Skeletal muscle tissue (tissue), 3 donors: ENCODE measurements at regions not wholly inside any gene's neighbourhood (a gene's known extent, or its start where the extent isn't known, plus 50 kb on each side); places are given as distances from the start of the nearest gene placed in this dataset.
"Not testable (repeated sequence)": the region's sequence is repeated elsewhere in the genome, so short reads cannot be mapped to it uniquely, and the experiment has no call there.

Experiments
- H3K27ac ChIP-seq: one replicate; pipeline ENCODE4 v1.7.0; 2013; ENCODE audit warnings: mild to moderate bottlenecking, low read depth, low read length, inconsistent platforms
- H3K27me3 ChIP-seq, 3 donors: one replicate each; pipeline ENCODE4 v1.7.0; 2013; ENCODE audit warnings: low read length in 3 of 3; ENCODE audit not compliant: control insufficient read depth in 3 of 3, insufficient read depth in 3 of 3
- H3K36me3 ChIP-seq, 3 donors: one replicate each; pipeline ENCODE4 v1.7.0; 2013; ENCODE audit warnings: low read length in 3 of 3; ENCODE audit not compliant: control insufficient read depth in 3 of 3, insufficient read depth in 3 of 3
- H3K4me1 ChIP-seq, 3 donors: one replicate each; pipeline ENCODE4 v1.7.0; 2013; ENCODE audit warnings: low read length in 3 of 3, mild to moderate bottlenecking in 3 of 3; ENCODE audit not compliant: control insufficient read depth in 3 of 3, insufficient read depth in 3 of 3
- H3K4me3 ChIP-seq, 3 donors: one replicate each; pipeline ENCODE4 v1.7.0; 2013; ENCODE audit warnings: low read length in 3 of 3
- H3K9ac ChIP-seq, 3 donors: one replicate each; pipeline ENCODE4 v1.7.0; 2013; ENCODE audit warnings: low read length in 3 of 3, mild to moderate bottlenecking in 3 of 3, moderate library complexity in 2 of 3, low read depth in 1 of 3
- H3K9me3 ChIP-seq, 3 donors: one replicate each; pipeline ENCODE4 v1.7.0; 2013; ENCODE audit warnings: low read length in 3 of 3; ENCODE audit not compliant: control insufficient read depth in 3 of 3
- donor health status: Osteomylitis.

GRCh38 chr6:85089255-85089654 lies 324.9 kb upstream of the TBX18 start:
- H3K27me3 ChIP-seq: no peaks in the 10 kb centered on the region
- no peak overlapping the region for H3K4me3 ChIP-seq
- H3K9me3 ChIP-seq: no peaks in the 10 kb centered on the region
- no peaks in the 10 kb centered on the region for H3K4me1 ChIP-seq
- no peaks in the 10 kb centered on the region for H3K36me3 ChIP-seq
- H3K27ac ChIP-seq: no peak overlapping the region
- no peak overlapping the region for H3K9ac ChIP-seq

- no peaks in the 10 kb centered on the region for H3K4me1 ChIP-seq
- H3K36me3 ChIP-seq: no peaks in the 10 kb centered on the region
- no peak overlapping the region for H3K27ac ChIP-seq
- no peaks in the 10 kb centered on the region for H3K9me3 ChIP-seq
- H3K27me3 ChIP-seq: no peaks in the 10 kb centered on the region
- no peak overlapping the region for H3K9ac ChIP-seq
- H3K4me3 ChIP-seq: no peak overlapping the region
Observed at GRCh38 chr6:85085875-85086274, 321.5 kb upstream of the TBX18 start.

DNA sequence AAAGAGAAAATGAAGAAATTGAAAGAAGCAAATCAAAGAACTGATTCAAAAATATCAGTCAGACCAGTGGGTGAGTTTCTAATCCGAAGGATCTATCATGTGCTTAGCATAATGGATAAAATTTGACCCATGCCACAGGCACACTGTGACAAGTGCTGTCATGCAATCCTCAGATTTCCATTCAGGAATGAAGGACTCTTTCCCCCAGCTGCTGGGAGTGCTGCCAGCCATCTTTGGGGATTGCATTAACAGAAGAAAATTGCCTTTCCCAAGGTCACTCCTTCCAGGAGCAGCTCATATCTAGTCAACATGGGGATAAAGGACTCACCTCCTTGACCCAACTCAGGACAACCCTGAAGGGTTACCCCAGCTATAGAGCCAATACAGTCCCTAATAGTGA lies 316.7 kb upstream of the TBX18 start:
- H3K9me3 ChIP-seq: no peaks in the 10 kb centered on the region
- H3K27me3 ChIP-seq: no peaks in the 10 kb centered on the region
- no peak overlapping the region for H3K27ac ChIP-seq
- no peak overlapping the region for H3K4me3 ChIP-seq
- H3K9ac ChIP-seq: no peak overlapping the region
- no peaks in the 10 kb centered on the region for H3K4me1 ChIP-seq
- no peaks in the 10 kb centered on the region for H3K36me3 ChIP-seq

- no peak overlapping the region for H3K27ac ChIP-seq
- H3K4me1 ChIP-seq: no peaks in the 10 kb centered on the region
- no peak overlapping the region for H3K9ac ChIP-seq
- no peak overlapping the region for H3K4me3 ChIP-seq
- H3K27me3 ChIP-seq: no peaks in the 10 kb centered on the region
- no peaks in the 10 kb centered on the region for H3K36me3 ChIP-seq
- H3K9me3 ChIP-seq: no peaks in the 10 kb centered on the region
Observed at GRCh38 chr6:85079761-85080160, 315.4 kb upstream of the TBX18 start.

- Histone ChIP-seq H3K9ac (no peak overlapping the region), H3K4me3 (no peak overlapping the region), H3K27ac (no peak overlapping the region), H3K4me1 (no peaks in the 10 kb centered on the region), H3K27me3 (no peaks in the 10 kb centered on the region), H3K9me3 (no peaks in the 10 kb centered on the region), H3K36me3 (no peaks in the 10 kb centered on the region)
Observed at GRCh38 chr6:85078058-85078457, 313.7 kb upstream of the TBX18 start.

DNA sequence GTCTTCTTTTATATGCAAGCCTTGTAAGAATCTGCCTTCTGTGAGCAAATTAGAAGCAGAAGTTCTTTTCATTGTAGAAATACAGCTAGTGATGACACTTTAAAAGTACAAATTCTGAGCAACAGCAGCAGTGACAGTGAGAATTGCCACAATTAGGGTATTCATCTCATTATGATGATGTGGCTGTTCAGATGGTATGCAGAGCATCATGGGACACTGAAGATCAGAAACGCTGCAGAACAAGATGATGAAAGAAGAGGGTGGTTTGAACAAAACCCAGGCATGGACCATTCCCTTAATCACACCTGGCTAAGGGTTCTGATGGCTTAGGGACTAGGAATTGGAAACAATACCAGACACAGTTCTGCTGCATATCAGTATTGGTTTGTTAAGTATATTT lies 312.7 kb upstream of the TBX18 start:
- Histone ChIP-seq H3K4me3 (no peak overlapping the region), H3K4me1 (no peaks in the 10 kb centered on the region), H3K27me3 (no peaks in the 10 kb centered on the region), H3K27ac (no peak overlapping the region), H3K9ac (no peak overlapping the region), H3K36me3 (no peaks in the 10 kb centered on the region), H3K9me3 (no peaks in the 10 kb centered on the region)

- not testable (repeated sequence) for H3K4me1 ChIP-seq, H3K4me3 ChIP-seq, H3K27me3 ChIP-seq, H3K9me3 ChIP-seq, H3K36me3 ChIP-seq, H3K9ac ChIP-seq, H3K27ac ChIP-seq
Observed at GRCh38 chr6:85071845-85072244, 307.4 kb upstream of the TBX18 start.

DNA sequence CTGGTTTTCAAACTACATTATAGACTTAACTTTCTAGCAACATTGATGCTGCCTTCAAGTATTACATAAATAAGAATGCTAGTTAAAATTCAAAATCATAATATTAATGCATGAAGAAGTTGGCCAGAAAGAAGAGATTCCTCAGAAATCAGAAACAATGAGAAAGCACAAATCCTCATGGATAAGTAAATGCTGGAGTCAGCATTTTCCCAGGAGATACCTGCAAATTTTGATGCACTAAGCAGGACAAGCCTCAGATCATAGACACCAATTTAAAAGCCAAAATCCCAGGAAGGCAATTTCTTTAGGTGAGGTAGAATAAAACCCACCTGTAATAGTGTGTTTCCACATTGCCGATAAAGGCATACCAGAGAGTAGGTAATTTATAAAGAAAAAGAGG lies 305.2 kb upstream of the TBX18 start:
- Histone ChIP-seq H3K9me3 (no peaks in the 10 kb centered on the region), H3K9ac (no peak overlapping the region), H3K4me1 (no peaks in the 10 kb centered on the region), H3K27ac (no peak overlapping the region), H3K27me3 (no peaks in the 10 kb centered on the region), H3K4me3 (no peak overlapping the region), H3K36me3 (no peaks in the 10 kb centered on the region)

DNA sequence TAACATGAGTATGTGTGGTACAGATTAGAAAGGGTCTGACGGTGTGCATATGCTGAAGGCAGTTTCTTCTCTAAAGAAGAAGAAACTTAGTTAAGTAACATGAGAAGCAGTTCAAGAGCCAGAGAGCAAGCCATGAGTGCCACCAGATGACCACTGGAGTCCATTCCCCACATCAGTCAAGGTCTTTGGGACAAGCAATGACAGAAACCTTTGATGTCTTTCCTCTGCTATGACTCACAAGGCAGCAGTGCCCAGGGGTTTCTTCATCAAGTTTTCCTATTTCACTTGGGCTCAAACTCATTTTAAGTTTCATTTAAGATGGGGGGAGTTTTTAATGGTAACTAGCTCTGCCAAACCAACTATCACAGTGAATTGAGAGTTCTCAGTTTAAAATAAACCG lies 303.8 kb upstream of the TBX18 start:
- Histone ChIP-seq H3K27me3 (no peaks in the 10 kb centered on the region), H3K9ac (no peak overlapping the region), H3K4me1 (no peaks in the 10 kb centered on the region), H3K36me3 (no peaks in the 10 kb centered on the region), H3K4me3 (no peak overlapping the region), H3K27ac (no peak overlapping the region), H3K9me3 (no peaks in the 10 kb centered on the region)

DNA sequence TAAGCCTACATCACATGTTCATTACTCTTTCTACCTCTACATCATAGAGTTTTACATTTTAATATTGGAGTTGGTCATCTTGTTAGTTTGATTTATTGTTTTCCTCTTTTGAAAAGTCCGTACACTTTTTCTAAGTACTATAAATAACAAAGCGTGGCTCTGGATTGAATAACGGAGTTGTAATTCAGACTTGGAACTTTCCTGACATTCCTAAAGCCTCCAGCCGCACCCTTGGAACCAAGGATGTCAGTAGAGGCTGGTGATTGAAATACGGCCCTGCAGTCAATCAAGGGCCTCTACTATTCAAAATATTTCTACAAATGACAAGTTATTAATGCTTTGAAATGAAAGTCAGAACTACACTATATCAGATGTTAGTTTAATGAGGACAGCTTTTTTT lies 301.9 kb upstream of the TBX18 start:
- H3K9me3 ChIP-seq: no peaks in the 10 kb centered on the region
- no peak overlapping the region for H3K9ac ChIP-seq
- H3K27me3 ChIP-seq: no peaks in the 10 kb centered on the region
- no peaks in the 10 kb centered on the region for H3K36me3 ChIP-seq
- no peak overlapping the region for H3K4me3 ChIP-seq
- no peaks in the 10 kb centered on the region for H3K4me1 ChIP-seq
- no peak overlapping the region for H3K27ac ChIP-seq

GRCh38 chr6:85065831-85066230 lies 301.4 kb upstream of the TBX18 start:
- Histone ChIP-seq H3K27me3 (no peaks in the 10 kb centered on the region), H3K9me3 (no peaks in the 10 kb centered on the region)

More at GRCh38 chr6:85065831-85066230, 301.4 kb upstream of the TBX18 start:
- no peak overlapping the region for H3K4me3 ChIP-seq
- H3K9ac ChIP-seq: no peak overlapping the region
- H3K27ac ChIP-seq: no peak overlapping the region
- H3K36me3 ChIP-seq: no peaks in the 10 kb centered on the region
- H3K4me1 ChIP-seq: no peaks in the 10 kb centered on the region
